ENCODE measurements at regions not wholly inside any gene's neighbourhood (a gene's known extent, or its start where the extent isn't known, plus 50 kb on each side); places are given as distances from the start of the nearest gene placed in this dataset.
"Not testable (repeated sequence)": the region's sequence is repeated elsewhere in the genome, so short reads cannot be mapped to it uniquely, and the experiment has no call there.

DNA sequence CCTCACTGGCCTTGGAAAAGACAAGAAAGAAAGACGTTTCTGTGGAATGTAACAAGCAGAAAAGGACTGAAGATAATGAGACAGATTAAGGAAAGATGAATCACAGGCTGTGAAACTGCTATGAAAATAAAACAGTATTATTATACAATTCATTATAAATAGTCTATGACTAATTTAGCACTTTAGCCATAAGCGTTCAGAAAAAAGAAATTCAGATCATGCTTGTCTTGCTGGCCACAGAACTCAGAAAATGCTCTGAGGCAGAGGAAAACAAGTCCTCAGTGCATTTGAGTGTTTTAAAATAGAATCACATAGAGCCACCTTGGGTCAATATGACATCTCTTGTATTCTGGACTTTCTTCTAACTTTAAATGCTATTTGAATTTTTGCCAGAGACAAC is 65.9 kb upstream of the NBPF26 start:
- not testable (repeated sequence) for DNase-seq (ENCODE audit: low read depth in 3 of 3, low spot score in 2 of 3)

DNA sequence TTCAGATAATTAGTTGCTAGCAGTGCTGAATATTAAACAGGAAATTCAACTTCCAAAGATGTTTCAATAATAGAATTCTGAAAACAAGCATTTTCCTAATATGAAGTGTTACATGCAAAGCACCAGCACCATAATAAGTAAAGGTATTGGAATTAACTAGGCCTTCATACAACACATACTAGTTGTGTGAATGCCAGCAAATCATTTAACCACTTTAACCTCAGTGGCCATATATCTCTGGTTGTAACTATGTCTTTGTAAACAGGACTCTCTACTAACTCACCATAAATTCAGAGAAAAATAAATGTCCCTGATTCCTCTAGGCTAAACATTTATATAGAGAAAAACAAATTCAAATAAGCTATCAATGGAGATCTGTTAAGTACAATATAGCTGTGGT is 65.1 kb upstream of the NBPF26 start:
- not testable (repeated sequence) for DNase-seq (ENCODE audit: low read depth in 3 of 3, low spot score in 2 of 3)

DNA sequence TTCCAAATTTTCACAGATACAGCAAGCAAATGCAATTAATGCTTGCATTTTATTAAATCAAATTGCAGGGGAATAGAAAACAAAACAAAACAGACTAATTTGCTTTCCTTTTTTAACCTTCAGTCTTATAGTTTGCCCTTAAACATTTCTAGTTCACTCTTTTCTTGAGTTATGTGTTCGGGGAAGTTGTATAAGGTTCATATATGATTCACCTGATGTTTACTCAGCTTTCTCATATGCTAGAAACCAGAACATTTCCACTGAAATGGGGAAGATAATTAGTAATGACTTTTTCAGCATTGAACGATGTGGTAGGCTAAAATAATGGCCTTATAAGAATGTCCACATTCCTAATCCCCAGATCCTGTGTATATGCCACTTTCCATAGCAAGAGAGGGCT is 64.6 kb upstream of the NBPF26 start:
- DNase-seq (ENCODE audit: low read depth in 3 of 3, low spot score in 2 of 3): not testable (repeated sequence)

DNA sequence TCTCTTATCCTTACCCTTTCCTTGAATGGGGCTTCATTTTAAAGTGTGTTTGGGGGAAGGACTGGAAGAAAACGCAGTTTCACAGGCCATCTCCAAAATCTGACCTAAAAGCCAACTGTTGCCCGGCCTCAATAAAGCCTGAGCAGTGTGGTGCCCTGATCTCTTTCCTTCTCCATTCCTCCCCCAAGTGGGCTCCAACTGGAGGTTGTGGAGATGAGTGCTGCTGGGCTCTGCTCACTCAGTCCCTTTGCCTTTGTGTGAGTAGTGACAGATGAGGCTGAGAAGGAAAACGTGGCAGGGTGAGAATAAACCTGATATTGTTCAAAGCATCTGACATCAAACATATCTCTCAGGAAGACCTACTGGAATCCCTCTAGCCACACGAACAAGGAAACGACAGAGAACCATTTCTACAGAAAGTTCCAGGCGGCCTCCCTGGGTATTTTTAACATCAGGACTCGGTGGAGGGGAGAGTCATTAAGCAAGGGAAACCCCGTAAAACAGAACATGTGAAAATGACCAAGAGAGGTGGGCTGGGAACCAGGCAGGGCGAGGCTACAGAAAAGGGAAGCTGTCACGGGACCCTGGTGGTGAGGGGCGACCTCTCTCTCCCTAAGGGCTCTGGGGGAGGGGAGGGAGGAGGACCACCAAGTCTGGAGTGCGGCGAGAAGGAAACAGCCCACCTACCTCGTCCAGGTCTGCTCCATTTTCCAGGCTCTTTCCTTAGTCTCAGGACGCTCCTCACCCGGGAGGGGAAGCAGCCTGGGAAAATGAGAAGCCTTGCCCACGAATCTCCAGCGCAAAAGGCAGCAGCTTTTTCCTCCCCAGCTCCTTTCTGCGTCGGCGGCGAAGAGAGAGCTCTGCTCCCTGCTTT is 59.1 kb upstream of the NBPF26 start:
- not testable (repeated sequence) for DNase-seq (ENCODE audit: low read depth in 3 of 3, low spot score in 2 of 3)

DNA sequence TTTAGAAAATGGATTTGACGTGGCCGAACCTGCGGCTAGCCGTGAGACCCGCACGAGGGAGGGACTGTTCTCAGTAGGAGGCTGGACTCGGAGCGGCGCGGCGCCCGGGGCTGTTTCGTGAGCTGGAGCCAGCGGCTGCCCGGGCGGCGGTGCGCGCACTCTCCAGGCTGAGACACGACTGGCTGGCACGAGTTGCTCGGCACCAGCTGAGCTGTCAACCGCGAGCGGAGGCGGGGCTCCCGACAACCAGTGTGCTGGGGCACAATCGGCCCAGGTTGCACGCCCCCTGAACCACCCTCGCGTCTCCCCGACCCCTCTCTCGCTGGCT is 58.5 kb upstream of the NBPF26 start:
- DNase-seq (ENCODE audit: low read depth in 3 of 3, low spot score in 2 of 3): not testable (repeated sequence)

DNA sequence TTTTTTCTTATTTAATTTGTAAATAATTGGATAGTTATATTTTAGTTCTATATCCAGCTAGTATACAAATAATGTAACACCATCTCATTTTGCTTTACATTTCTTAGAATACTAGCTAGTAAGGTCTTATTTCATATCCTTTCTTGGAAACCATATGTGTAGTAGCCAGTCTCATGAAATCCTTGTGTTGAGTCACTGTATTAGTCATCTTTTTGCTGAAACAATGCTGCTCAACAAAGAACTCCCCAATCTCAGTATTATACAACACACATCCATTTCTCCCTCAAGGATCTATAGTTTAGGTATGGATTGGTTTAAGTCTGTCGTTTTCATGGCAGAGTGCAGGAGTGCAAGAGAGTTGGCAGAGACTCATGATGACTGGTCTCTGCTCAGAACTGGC is 55.6 kb upstream of the NBPF26 start:
- not testable (repeated sequence) for DNase-seq (ENCODE audit: low read depth in 3 of 3, low spot score in 2 of 3)
